GM04503 (cell line): ENCODE measurements at regions not wholly inside any gene's neighbourhood (a gene's known extent, or its start where the extent isn't known, plus 50 kb on each side); places are given as distances from the start of the nearest gene placed in this dataset.
"Not testable (repeated sequence)": the region's sequence is repeated elsewhere in the genome, so short reads cannot be mapped to it uniquely, and the experiment has no call there.

ENCODE experiments used
- DNase-seq: peaks from one replicate; pipeline ENCODE4 v3.0.0-alpha.2; 2012; ENCODE audit warnings: low read depth

DNA sequence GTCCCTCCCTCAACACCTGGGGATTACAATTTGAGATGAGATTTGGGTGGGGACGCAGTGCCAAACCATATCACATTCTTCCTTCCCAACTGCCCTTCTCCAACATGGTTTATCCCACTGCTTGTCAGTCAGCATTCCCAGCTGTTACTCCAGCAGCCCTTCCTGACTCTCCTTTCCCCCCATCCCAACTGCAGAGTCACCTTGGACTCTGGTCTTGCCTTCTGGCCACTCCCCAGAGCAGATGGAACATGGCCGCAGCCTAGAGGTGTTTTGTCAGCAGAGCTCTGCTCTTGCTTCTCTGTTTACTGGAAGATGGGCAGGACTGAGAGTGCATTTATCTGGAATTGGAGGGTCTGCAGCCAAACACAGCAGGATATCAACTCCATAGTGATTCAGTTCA lies 51.2 kb upstream of the MEX3C start:
- DNase-seq, result no peak

- no peak for DNase-seq
Observed at GRCh38 chr18:51250006-51250405, 52.5 kb upstream of the MEX3C start.

- no peak for DNase-seq
Observed at GRCh38 chr18:51250458-51251024, 53.1 kb upstream of the MEX3C start.

- DNase-seq, result no peak
Observed at GRCh38 chr18:51251625-51252024, 54.1 kb upstream of the MEX3C start.

DNA sequence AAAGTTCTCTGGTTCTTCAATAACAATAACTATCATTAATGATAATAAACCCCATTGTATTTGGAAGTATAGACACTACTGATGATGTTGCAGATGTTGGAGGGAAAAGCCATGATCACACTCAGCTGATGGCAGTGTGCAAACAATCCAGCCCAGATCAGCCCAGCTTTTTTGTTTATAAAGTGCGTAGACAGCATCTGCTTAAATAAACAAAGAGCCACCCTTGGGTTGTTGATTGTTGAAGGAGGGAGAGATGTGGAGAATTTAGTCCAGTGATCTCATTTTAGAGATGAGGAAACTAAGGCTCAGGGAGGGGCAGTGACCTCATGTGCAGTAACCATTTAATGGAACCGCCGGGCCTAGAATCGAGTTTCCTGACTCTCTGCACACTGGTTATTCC lies 56.0 kb upstream of the MEX3C start:
- DNase-seq, result no peak

GRCh38 chr18:51255693-51256092 lies 58.2 kb upstream of the MEX3C start:
- DNase-seq, result no peak

GRCh38 chr18:51257150-51257549 lies 59.7 kb upstream of the MEX3C start:
- no peak for DNase-seq

DNA sequence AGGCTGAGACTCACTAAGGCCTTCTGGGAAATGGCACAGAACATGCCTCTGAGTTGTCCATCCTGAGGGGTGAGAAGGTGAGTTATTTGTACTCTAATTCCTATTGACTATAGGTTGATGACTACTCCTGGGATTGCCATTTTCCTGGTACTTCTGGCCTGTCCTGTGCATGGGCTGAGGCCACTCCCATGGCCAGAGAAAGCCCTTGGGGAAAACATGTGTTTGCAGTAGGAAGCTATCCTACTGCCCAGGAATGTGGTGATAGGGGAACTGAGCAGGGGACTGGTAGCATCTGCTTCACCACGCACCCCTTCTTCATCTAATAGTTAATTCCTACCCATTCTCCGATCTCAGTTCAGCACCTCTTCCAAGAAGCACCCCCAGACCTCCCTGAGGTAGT lies 62.6 kb upstream of the MEX3C start:
- no peak for DNase-seq

GRCh38 chr18:51266077-51266476 lies 68.6 kb upstream of the MEX3C start:
- DNase-seq, result not testable (repeated sequence)

GRCh38 chr18:51266773-51267172 lies 69.3 kb upstream of the MEX3C start:
- no peak for DNase-seq

DNA sequence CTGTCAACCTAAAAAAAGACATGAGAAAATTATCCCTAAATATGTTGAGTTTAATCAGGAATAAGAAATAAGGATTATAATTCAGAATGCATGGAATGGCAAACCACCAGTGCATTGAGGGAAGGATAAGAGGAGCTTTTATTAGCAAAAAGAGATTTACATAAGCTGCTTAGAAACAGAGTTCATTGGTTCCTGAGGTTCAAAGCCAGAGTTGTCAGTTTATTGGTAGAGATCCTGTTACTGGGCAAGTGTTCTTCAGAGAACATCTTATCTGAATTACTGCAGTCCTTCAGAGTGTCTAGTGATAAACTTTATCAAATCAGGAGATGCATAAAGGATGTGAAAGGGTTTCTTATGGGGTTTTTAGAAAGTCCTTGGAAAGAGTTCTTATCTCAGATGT lies 76.0 kb upstream of the MEX3C start:
- DNase-seq, result no peak

- no peak for DNase-seq
Observed at GRCh38 chr18:51275712-51276476, 78.4 kb upstream of the MEX3C start.

DNA sequence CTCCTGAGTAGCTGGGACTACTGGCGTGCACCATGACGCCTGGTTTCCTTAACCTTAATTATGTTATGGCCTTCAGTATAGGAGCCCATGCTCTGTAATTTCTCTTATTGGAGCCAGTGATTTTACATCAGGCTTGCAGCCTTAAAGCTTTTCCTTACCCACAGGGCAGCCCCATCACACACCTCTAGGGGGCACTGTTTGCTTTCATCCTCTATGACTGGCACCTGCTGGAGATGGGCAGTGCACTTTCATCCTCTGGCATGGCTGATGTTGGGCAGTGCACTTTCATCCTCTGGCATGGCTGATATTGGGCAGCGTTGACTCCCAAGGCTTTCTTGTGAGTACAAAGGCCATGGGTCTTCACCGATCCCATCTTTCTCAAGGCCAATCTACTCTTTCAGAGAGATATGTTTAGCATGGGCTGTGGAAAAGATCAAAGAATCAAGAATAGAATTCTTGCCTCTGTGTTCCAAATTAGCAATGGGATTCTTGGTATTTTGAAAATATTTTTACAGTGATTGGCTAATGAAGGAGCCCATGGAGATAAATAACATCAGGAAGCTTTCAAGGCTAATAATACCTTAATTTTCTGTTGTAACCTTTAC lies 80.7 kb upstream of the MEX3C start:
- DNase-seq, result no peak

DNA sequence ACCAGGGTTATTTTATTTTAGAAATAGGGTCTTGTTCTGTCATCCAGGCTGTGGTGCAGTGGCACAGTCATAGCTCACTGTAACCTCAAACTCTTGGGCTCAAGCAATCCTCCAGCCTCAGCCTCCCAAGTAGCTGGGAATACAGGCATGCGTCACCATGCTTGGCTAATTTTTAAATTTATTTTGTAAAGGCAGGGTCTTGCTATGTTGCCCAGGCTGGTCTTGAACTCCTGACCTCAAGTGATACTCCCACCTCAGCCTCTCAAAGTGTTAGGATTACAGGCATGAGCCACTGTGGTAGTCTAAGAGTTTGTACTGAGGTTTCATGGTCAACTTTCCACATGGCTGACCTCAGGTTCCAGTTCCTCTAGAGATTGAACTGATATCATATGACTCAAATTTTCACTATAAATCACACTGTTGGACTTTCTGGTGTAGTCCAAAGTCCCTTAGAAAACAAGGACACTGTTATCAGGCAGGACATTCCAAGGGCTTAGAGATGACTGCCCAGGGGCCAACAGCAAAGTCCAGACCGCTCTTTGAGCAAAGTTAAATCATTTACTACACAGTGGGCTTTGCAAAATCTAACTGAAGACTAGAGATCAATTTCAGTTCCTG lies 82.0 kb upstream of the MEX3C start:
- no peak for DNase-seq

- DNase-seq, result no peak
Observed at GRCh38 chr18:51287818-51288508, 90.5 kb upstream of the MEX3C start.

DNA sequence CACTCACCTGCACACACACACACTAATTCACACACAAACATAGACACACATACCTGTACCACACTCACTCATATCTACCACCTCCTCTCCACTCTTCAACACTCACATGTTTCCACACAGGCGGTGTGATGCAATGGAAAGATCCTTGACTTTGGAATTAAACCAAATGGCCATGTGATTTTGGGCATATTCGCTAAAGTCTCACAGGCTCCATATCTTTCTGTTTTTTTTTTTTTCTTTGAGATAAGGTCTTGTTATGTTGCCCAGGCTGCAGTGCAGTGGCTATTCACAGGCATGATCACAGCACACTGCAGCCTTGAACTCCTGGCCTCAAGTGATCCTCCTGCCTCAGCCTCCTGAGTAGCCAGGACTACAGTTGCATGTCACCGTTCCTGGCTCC lies 91.1 kb upstream of the MEX3C start:
- no peak for DNase-seq

DNA sequence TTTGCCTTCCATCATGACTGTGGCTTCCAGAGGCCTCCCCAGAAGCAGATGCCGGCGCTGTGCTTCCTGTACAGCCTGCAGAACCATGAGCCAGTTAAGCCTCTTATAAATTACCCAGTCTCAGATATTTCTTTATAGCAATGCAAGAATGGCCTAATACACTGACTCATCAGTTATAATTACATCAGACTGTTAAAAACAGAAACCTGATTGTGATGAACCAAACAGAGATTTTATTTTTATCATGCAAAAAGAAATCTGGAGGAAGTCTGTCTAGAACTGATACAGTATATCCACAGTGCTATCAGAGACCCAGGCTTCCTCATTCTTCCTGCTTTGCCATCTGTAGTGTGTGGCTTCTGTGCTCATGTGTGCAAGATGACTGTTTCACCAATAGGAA lies 93.4 kb upstream of the MEX3C start:
- no peak for DNase-seq

DNA sequence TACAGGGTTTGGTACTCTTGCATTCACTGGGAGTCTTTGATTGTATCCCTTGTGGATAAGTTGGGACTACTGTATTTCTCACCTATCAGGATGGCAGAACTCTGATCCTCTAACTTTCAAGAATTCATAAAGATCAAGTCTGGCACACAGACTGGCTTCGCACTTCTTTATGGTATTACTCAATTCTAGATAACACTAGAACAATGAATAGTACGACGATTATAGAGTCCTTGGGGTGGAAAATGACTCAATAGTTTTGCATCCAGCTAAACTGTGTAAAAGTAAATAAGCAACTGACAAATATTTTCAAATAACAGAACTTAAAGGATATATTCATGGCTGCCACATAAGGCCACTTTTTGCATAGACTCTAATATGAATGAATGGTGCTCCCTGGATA lies 103.4 kb upstream of the MEX3C start:
- DNase-seq, result no peak

GRCh38 chr18:51301376-51301775 lies 103.9 kb upstream of the MEX3C start:
- DNase-seq, result no peak

DNA sequence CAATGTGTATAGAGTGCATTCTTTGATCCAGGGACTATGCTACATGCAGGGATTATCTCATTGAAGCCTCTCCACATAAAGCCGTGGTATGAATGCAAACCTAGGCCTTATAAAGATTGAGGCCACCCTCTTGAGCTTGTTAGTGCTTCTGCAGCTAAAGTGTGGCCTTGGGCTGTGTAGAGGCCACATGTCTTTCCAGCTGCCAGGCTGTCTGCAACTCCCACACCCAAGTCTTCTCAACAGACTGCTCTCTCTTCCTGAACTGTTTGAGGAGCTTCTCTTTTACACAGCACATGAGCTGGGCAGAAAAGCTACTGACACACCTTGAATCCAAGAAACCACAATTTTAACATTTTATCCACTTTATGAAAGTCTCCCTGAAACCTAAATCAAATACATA lies 119.2 kb upstream of the MEX3C start:
- DNase-seq, result no peak

DNA sequence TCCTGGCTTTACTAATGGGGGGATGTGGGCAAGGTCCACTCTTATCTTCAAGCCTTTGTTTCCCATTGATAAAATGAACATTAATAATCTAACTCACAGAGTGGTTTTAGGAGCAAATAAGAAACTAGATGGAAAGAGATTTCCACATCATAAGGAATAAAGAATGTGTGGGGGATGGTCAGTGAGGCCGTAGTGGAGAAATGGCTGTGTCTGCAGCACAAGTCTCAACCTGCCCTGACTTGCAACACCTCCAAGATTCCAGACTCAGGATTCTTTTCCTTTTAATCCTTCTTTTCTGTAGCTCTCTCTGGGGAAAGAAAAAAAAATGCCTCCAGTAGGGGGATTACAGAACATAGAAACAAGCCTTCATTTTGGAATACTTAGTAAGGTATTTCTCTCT lies 124.2 kb upstream of the MEX3C start:
- DNase-seq, result no peak

- no peak for DNase-seq
Observed at GRCh38 chr18:51323961-51324360, 126.5 kb upstream of the MEX3C start.

DNA sequence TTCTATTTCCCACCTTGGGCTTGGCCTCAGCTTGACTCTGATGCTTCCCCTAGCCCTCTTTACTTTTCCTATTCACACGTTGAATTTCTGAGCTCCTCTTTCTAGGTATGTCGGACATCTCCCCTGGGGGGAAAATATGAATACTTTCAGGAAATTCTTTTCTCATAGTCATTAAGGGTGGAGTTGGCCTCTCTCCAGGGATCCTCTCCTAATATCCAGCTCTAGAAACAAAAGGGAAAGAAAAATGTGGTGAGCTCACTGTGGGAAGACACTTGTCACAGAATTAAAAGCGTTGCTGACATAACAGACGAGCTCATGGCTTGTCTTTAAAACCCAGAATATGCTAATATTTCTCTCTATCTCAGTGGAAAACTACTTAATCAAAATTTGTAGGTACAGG lies 132.7 kb upstream of the MEX3C start:
- DNase-seq, result no peak
